Breast epithelium (tissue), 3 donors: ENCODE measurements at regions not wholly inside any gene's neighbourhood (a gene's known extent, or its start where the extent isn't known, plus 50 kb on each side); places are given as distances from the start of the nearest gene placed in this dataset.

ENCODE experiments used
- CTCF ChIP-seq, 3 donors: fragments of 450-650 bp; IDR thresholded peaks; one replicate each; pipeline ENCODE4 v1.5.1; 2016 to 2017; ENCODE audit warnings: antibody characterized with exemption in 3 of 3, mild to moderate bottlenecking in 3 of 3, moderate library complexity in 3 of 3
- POLR2AphosphoS5 ChIP-seq, 3 donors: sonication (generic); formaldehyde crosslinking; IDR thresholded peaks; one replicate each; pipeline ENCODE4 v1.6.1; 2017; ENCODE audit warnings: antibody characterized with exemption in 3 of 3

- TF ChIP-seq POLR2AphosphoS5 (IDR thresholded peaks at IDR 0.05) (no peak), CTCF (IDR thresholded peaks at IDR 0.05) (no peak)
These were observed 118.4 kb downstream of the GLI2 start for GRCh38 chr2:120854014-120854620.
